ENCODE measurements at regions not wholly inside any gene's neighbourhood (a gene's known extent, or its start where the extent isn't known, plus 50 kb on each side); places are given as distances from the start of the nearest gene placed in this dataset.

DNA sequence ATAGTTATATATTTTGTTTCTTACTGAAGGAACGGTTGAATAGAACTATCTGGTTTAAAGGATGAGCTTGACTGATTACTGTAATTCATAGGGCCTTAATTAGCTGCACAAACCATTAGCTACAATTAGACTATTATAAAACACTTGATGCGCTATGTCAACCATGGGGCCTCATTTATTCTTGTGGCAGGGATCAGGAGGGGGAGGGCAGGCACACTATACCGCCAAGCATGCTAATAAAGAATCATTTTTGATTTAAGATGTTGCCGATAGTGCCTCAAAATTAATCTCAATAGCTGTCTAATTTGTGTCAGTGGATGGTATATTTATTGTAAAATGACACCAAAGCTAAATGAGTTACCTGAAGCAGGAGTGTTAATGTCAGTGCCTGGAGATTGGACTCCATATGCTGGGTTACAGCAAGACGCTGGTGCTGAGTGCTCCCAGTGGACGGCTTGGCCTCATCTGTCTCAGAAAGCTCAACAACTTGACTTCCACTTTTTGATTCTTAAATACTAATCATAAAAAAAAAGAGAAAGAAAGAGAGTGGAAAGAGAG, 1007.0 kb upstream of the CELF4 start:
- Histone ChIP-seq H3K4me1 (ENCODE audit: control insufficient read depth in 4 of 4, insufficient read depth in 4 of 4, low read length in 3 of 4) (no peaks in the 10 kb centered on the region), H3K36me3 (ENCODE audit: control insufficient read depth in 4 of 4, insufficient read depth in 3 of 4, low read depth in 1 of 4, low read length in 3 of 4) (no peaks in the 10 kb centered on the region), H3K4me3 (ENCODE audit: low read depth in 1 of 3, low read length in 3 of 3) (no peak overlapping the region), H3K9ac (ENCODE audit: low read depth in 1 of 2, low read length in 2 of 2) (no peak overlapping the region), H3K27ac (ENCODE audit: low read depth in 1 of 2, low read length in 2 of 2) (no peak overlapping the region), H3K9me3 (ENCODE audit: control insufficient read depth in 4 of 4, low read length in 3 of 4) (no peaks in the 10 kb centered on the region), H3K27me3 (ENCODE audit: control insufficient read depth in 4 of 4, insufficient read depth in 4 of 4, low read length in 3 of 4) (no peaks in the 10 kb centered on the region)
- TF ChIP-seq FOXA2 (IDR thresholded peaks at IDR 0.05) (no peak), HNF4A (conservative IDR thresholded peaks at IDR 0.05) (no peak), RXRA (IDR thresholded peaks at IDR 0.05) (no peak), JUND (IDR thresholded peaks at IDR 0.05) (no peak), EGR1 (IDR thresholded peaks at IDR 0.05; ENCODE audit: low read depth in 2 of 2) (no peak), FOXA1 (IDR thresholded peaks at IDR 0.05) (no peak), SP1 (IDR thresholded peaks at IDR 0.05) (no peak), NR2F2 (IDR thresholded peaks at IDR 0.05) (no peak), YY1 (IDR thresholded peaks at IDR 0.05) (no peak), GABPA (IDR thresholded peaks at IDR 0.05 in 1 of 2, conservative IDR thresholded peaks at IDR 0.05 in 1 of 2) (no peak), TAF1 (conservative IDR thresholded peaks at IDR 0.05) (no peak), RAD21 (IDR thresholded peaks at IDR 0.05) (no peak)
- TF ChIP-seq, protein P1, sequence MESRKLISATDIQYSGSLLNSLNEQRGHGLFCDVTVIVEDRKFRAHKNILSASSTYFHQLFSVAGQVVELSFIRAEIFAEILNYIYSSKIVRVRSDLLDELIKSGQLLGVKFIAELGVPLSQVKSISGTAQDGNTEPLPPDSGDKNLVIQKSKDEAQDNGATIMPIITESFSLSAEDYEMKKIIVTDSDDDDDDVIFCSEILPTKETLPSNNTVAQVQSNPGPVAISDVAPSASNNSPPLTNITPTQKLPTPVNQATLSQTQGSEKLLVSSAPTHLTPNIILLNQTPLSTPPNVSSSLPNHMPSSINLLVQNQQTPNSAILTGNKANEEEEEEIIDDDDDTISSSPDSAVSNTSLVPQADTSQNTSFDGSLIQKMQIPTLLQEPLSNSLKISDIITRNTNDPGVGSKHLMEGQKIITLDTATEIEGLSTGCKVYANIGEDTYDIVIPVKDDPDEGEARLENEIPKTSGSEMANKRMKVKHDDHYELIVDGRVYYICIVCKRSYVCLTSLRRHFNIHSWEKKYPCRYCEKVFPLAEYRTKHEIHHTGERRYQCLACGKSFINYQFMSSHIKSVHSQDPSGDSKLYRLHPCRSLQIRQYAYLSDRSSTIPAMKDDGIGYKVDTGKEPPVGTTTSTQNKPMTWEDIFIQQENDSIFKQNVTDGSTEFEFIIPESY (IDR thresholded peaks at IDR 0.05) = no peak
- TF ChIP-seq, protein P2, sequence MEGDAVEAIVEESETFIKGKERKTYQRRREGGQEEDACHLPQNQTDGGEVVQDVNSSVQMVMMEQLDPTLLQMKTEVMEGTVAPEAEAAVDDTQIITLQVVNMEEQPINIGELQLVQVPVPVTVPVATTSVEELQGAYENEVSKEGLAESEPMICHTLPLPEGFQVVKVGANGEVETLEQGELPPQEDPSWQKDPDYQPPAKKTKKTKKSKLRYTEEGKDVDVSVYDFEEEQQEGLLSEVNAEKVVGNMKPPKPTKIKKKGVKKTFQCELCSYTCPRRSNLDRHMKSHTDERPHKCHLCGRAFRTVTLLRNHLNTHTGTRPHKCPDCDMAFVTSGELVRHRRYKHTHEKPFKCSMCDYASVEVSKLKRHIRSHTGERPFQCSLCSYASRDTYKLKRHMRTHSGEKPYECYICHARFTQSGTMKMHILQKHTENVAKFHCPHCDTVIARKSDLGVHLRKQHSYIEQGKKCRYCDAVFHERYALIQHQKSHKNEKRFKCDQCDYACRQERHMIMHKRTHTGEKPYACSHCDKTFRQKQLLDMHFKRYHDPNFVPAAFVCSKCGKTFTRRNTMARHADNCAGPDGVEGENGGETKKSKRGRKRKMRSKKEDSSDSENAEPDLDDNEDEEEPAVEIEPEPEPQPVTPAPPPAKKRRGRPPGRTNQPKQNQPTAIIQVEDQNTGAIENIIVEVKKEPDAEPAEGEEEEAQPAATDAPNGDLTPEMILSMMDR (IDR thresholded peaks at IDR 0.05; ENCODE audit: low read depth, low read length, missing input control) = no peak
- TF ChIP-seq, protein P3, sequence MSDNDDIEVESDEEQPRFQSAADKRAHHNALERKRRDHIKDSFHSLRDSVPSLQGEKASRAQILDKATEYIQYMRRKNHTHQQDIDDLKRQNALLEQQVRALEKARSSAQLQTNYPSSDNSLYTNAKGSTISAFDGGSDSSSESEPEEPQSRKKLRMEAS (IDR thresholded peaks at IDR 0.05) = no peak
- TF ChIP-seq, protein P4, sequence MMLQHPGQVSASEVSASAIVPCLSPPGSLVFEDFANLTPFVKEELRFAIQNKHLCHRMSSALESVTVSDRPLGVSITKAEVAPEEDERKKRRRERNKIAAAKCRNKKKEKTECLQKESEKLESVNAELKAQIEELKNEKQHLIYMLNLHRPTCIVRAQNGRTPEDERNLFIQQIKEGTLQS (IDR thresholded peaks at IDR 0.05) = no peak
- TF ChIP-seq, protein P5, sequence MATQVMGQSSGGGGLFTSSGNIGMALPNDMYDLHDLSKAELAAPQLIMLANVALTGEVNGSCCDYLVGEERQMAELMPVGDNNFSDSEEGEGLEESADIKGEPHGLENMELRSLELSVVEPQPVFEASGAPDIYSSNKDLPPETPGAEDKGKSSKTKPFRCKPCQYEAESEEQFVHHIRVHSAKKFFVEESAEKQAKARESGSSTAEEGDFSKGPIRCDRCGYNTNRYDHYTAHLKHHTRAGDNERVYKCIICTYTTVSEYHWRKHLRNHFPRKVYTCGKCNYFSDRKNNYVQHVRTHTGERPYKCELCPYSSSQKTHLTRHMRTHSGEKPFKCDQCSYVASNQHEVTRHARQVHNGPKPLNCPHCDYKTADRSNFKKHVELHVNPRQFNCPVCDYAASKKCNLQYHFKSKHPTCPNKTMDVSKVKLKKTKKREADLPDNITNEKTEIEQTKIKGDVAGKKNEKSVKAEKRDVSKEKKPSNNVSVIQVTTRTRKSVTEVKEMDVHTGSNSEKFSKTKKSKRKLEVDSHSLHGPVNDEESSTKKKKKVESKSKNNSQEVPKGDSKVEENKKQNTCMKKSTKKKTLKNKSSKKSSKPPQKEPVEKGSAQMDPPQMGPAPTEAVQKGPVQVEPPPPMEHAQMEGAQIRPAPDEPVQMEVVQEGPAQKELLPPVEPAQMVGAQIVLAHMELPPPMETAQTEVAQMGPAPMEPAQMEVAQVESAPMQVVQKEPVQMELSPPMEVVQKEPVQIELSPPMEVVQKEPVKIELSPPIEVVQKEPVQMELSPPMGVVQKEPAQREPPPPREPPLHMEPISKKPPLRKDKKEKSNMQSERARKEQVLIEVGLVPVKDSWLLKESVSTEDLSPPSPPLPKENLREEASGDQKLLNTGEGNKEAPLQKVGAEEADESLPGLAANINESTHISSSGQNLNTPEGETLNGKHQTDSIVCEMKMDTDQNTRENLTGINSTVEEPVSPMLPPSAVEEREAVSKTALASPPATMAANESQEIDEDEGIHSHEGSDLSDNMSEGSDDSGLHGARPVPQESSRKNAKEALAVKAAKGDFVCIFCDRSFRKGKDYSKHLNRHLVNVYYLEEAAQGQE (IDR thresholded peaks at IDR 0.05) = no peak
- no peak for DNase-seq (ENCODE audit: low spot score)
- WGBS = 73% methylated on average over 6 of the region's 6 CpGs

Measured in liver (tissue), 8 donors.